Neural cell (in vitro differentiated cells): ENCODE measurements at regions not wholly inside any gene's neighbourhood (a gene's known extent, or its start where the extent isn't known, plus 50 kb on each side); places are given as distances from the start of the nearest gene placed in this dataset.

ENCODE experiments used
- CTCF ChIP-seq: fragments of 450-650 bp; IDR thresholded peaks from 2 replicates; pipeline ENCODE4 v1.5.1; 2014; ENCODE audit warnings: antibody characterized with exemption, mild to moderate bottlenecking, moderate library complexity; ENCODE audit not compliant: poor library complexity, severe bottlenecking
- EP300 ChIP-seq: fragments of 450-650 bp; conservative IDR thresholded peaks from 2 replicates; pipeline ENCODE4 v1.6.1; 2014; ENCODE audit warnings: antibody characterized with exemption, mild to moderate bottlenecking, moderate library complexity; ENCODE audit not compliant: poor library complexity, severe bottlenecking
- EZH2 ChIP-seq: fragments of 200-600, 300-800 bp; shearing (Covaris generic), sonication (generic); IDR thresholded peaks from 2 replicates; pipeline ENCODE4 v1.6.1; 2014; ENCODE audit warnings: antibody characterized with exemption, low read length, borderline replicate concordance, mild to moderate bottlenecking; ENCODE audit not compliant: insufficient read depth, poor library complexity, severe bottlenecking
- MXI1 ChIP-seq: fragments of 450-650 bp; conservative IDR thresholded peaks from 2 replicates; pipeline ENCODE4 v1.6.1; 2014; ENCODE audit warnings: antibody characterized with exemption, mild to moderate bottlenecking; ENCODE audit not compliant: poor library complexity, severe bottlenecking
- POLR2AphosphoS5 ChIP-seq: IDR thresholded peaks from 2 replicates; pipeline ENCODE4 v1.6.1; 2012
- RAD21 ChIP-seq: fragments of 450-650 bp; conservative IDR thresholded peaks from 2 replicates; pipeline ENCODE4 v1.6.1; 2014; ENCODE audit warnings: antibody characterized with exemption, mild to moderate bottlenecking, moderate library complexity
- SMC3 ChIP-seq: fragments of 450-650 bp; conservative IDR thresholded peaks from 2 replicates; pipeline ENCODE4 v1.6.1; 2014; ENCODE audit warnings: antibody characterized with exemption, mild to moderate bottlenecking, moderate library complexity; ENCODE audit not compliant: poor library complexity
- TAF1 ChIP-seq: IDR thresholded peaks from 2 replicates; pipeline ENCODE4 v1.6.1; 2012; ENCODE audit warnings: low read depth
- TF ChIP-seq, protein P1 (sequence below): IDR thresholded peaks from 2 replicates; pipeline ENCODE4 v1.6.1; 2012; ENCODE audit warnings: borderline replicate concordance

- no peak for TF ChIP-seq CTCF
- no peak for TF ChIP-seq EZH2
- no peak for TF ChIP-seq RAD21
- TF ChIP-seq EP300: no peak
- TF ChIP-seq TAF1: no peak
- TF ChIP-seq SMC3: no peak
- TF ChIP-seq, protein P1, sequence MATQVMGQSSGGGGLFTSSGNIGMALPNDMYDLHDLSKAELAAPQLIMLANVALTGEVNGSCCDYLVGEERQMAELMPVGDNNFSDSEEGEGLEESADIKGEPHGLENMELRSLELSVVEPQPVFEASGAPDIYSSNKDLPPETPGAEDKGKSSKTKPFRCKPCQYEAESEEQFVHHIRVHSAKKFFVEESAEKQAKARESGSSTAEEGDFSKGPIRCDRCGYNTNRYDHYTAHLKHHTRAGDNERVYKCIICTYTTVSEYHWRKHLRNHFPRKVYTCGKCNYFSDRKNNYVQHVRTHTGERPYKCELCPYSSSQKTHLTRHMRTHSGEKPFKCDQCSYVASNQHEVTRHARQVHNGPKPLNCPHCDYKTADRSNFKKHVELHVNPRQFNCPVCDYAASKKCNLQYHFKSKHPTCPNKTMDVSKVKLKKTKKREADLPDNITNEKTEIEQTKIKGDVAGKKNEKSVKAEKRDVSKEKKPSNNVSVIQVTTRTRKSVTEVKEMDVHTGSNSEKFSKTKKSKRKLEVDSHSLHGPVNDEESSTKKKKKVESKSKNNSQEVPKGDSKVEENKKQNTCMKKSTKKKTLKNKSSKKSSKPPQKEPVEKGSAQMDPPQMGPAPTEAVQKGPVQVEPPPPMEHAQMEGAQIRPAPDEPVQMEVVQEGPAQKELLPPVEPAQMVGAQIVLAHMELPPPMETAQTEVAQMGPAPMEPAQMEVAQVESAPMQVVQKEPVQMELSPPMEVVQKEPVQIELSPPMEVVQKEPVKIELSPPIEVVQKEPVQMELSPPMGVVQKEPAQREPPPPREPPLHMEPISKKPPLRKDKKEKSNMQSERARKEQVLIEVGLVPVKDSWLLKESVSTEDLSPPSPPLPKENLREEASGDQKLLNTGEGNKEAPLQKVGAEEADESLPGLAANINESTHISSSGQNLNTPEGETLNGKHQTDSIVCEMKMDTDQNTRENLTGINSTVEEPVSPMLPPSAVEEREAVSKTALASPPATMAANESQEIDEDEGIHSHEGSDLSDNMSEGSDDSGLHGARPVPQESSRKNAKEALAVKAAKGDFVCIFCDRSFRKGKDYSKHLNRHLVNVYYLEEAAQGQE: no peak
- no peak for TF ChIP-seq POLR2AphosphoS5
- TF ChIP-seq MXI1: no peak
These were observed 63.6 kb upstream of the MAMDC2 start for GRCh38 chr9:69980041-69980440.
